ENCODE measurements at regions not wholly inside any gene's neighbourhood (a gene's known extent, or its start where the extent isn't known, plus 50 kb on each side); places are given as distances from the start of the nearest gene placed in this dataset.

DNA sequence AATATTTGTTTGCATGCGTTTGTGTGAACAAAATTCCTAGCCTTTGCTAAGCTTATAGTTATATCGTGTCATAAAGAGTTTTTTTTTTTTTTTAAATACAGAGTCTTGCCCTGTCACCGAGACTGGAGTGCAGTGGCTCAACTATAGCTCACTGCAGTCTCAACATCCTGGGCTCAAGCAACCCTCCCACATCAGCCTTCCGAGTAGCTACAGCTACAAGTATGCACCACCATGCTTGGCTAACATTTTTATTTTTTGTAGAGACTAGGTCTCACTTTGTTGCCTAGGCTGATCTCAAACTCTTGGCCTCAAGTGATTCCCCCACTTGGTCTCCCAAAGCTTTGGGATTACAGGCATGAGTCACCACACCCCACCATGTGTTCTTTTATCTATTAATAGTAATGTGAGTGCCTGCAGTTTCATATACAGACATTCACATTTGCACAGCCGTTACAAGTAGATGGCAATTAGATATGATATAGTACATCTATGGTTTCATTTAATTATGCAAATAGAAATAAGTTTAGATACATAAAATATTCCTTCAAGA, 848.6 kb downstream of the PDCD6IP start:
- no peak overlapping the region for H3K4me3 ChIP-seq (ENCODE audit: low read depth, low read length)
- no peak for DNase-seq (ENCODE audit: low read depth)
- TF ChIP-seq POLR2A (IDR thresholded peaks at IDR 0.05; ENCODE audit: extremely low read depth, insufficient read length) (no peak), MYC (IDR thresholded peaks at IDR 0.05; ENCODE audit: low read depth, low read length) (no peak)
- TF ChIP-seq, protein P1, sequence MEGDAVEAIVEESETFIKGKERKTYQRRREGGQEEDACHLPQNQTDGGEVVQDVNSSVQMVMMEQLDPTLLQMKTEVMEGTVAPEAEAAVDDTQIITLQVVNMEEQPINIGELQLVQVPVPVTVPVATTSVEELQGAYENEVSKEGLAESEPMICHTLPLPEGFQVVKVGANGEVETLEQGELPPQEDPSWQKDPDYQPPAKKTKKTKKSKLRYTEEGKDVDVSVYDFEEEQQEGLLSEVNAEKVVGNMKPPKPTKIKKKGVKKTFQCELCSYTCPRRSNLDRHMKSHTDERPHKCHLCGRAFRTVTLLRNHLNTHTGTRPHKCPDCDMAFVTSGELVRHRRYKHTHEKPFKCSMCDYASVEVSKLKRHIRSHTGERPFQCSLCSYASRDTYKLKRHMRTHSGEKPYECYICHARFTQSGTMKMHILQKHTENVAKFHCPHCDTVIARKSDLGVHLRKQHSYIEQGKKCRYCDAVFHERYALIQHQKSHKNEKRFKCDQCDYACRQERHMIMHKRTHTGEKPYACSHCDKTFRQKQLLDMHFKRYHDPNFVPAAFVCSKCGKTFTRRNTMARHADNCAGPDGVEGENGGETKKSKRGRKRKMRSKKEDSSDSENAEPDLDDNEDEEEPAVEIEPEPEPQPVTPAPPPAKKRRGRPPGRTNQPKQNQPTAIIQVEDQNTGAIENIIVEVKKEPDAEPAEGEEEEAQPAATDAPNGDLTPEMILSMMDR (IDR thresholded peaks at IDR 0.05; ENCODE audit: low read depth, low read length) = no peak
- TF ChIP-seq, protein P2, sequence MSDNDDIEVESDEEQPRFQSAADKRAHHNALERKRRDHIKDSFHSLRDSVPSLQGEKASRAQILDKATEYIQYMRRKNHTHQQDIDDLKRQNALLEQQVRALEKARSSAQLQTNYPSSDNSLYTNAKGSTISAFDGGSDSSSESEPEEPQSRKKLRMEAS (IDR thresholded peaks at IDR 0.05; ENCODE audit: low read depth, low read length) = no peak

DNA sequence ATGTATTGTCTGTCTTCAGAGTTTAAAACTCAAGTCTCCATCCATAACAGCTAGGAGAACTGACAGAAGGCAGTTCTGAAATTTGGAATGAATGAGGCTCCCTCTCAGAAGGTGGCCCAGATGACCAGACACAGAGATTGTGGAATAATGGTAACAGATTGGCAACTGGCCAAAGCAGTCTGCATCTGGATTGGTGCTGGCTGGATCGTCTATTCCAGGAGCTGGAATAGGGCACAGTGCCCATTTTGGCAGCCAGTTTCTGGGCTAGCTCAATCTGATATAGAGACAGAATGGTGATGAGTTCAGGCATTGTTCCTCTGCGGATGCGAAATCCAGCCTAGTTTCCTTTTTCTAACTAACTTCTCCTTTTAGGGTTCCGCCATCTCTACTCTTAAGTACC, 851.7 kb downstream of the PDCD6IP start:
- no peak for DNase-seq (ENCODE audit: low read depth)
- no peak for TF ChIP-seq POLR2A (IDR thresholded peaks at IDR 0.05; ENCODE audit: extremely low read depth, insufficient read length)
- TF ChIP-seq, protein P1 (IDR thresholded peaks at IDR 0.05; ENCODE audit: low read depth, low read length) = no peak
- TF ChIP-seq, protein P2 (IDR thresholded peaks at IDR 0.05; ENCODE audit: low read depth, low read length) = no peak
- H3K4me3 ChIP-seq (ENCODE audit: low read depth, low read length) = no peak overlapping the region

DNA sequence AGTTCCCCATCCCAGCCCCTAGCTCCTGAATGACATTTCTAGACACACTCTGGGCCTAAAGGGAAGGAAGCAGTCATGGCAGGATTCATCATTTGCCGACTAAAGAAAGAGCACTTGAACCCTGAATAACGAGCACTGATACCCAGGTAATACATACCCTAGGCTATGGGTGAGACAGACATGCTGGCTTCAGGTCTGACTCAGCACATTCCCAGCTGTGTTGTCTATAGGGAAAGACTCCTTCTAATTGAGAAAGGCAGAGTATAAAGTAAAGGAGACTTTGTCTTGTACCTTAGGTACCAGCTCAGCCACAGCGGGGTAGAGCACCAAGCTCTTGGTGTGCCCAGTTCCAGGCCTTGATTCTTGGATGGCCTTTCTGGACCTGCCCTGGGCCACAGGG, 870.5 kb downstream of the PDCD6IP start:
- TF ChIP-seq POLR2A (IDR thresholded peaks at IDR 0.05; ENCODE audit: extremely low read depth, insufficient read length) (no peak), MYC (IDR thresholded peaks at IDR 0.05; ENCODE audit: low read depth, low read length) (no peak)
- TF ChIP-seq, protein P1 (IDR thresholded peaks at IDR 0.05; ENCODE audit: low read depth, low read length) = no peak
- TF ChIP-seq, protein P2 (IDR thresholded peaks at IDR 0.05; ENCODE audit: low read depth, low read length) = no peak
- no peak for DNase-seq (ENCODE audit: low read depth)
- no peak overlapping the region for H3K4me3 ChIP-seq (ENCODE audit: low read depth, low read length)

GRCh38 chr3:34669490-34669889, 871.1 kb downstream of the PDCD6IP start:
- no peak for DNase-seq (ENCODE audit: low read depth)
- H3K4me3 ChIP-seq (ENCODE audit: low read depth, low read length) = no peak overlapping the region
- TF ChIP-seq, protein P1 (IDR thresholded peaks at IDR 0.05; ENCODE audit: low read depth, low read length) = no peak
- TF ChIP-seq POLR2A (IDR thresholded peaks at IDR 0.05; ENCODE audit: extremely low read depth, insufficient read length) (no peak), MYC (IDR thresholded peaks at IDR 0.05; ENCODE audit: low read depth, low read length) (no peak)
- TF ChIP-seq, protein P2 (IDR thresholded peaks at IDR 0.05; ENCODE audit: low read depth, low read length) = no peak

GRCh38 chr3:34675383-34676120, 877.1 kb downstream of the PDCD6IP start:
- DNase-seq (ENCODE audit: low read depth) = no peak
- no peak overlapping the region for H3K4me3 ChIP-seq (ENCODE audit: low read depth, low read length)
- TF ChIP-seq POLR2A (IDR thresholded peaks at IDR 0.05; ENCODE audit: extremely low read depth, insufficient read length) = no peak
- TF ChIP-seq, protein P1 (IDR thresholded peaks at IDR 0.05; ENCODE audit: low read depth, low read length) = no peak
- TF ChIP-seq MYC (IDR thresholded peaks at IDR 0.05; ENCODE audit: low read depth, low read length) = no peak
- TF ChIP-seq, protein P2 (IDR thresholded peaks at IDR 0.05; ENCODE audit: low read depth, low read length) = no peak
